CD4-positive, alpha-beta T cell treated with Interleukin-4 for 4 hours (primary cell): ENCODE measurements at regions not wholly inside any gene's neighbourhood (a gene's known extent, or its start where the extent isn't known, plus 50 kb on each side); places are given as distances from the start of the nearest gene placed in this dataset.
"Not testable (repeated sequence)": the region's sequence is repeated elsewhere in the genome, so short reads cannot be mapped to it uniquely, and the experiment has no call there.

Source experiments
- DNase-seq: peaks from one replicate; pipeline ENCODE4 v3.0.0-alpha.2; 2020

- DNase-seq, result no peak
These were observed 459.6 kb downstream of the PCNX1 start for GRCh38 chr14:71366861-71367260.

- DNase-seq, result peak; percentile 30
These were observed 464.6 kb downstream of the PCNX1 start for GRCh38 chr14:71371711-71372396.

GRCh38 chr14:71372411-71372838 lies 465.2 kb downstream of the PCNX1 start:
- no peak for DNase-seq

GRCh38 chr14:71373773-71374172 lies 466.5 kb downstream of the PCNX1 start:
- DNase-seq, result no peak

- DNase-seq, result no peak
These were observed 467.7 kb downstream of the PCNX1 start for GRCh38 chr14:71374989-71375388.

- DNase-seq, result no peak
These were observed 469.8 kb downstream of the PCNX1 start for GRCh38 chr14:71377099-71377498.

GRCh38 chr14:71380271-71380670 lies 473.0 kb downstream of the PCNX1 start:
- DNase-seq, result no peak

- no peak for DNase-seq
These were observed 474.6 kb downstream of the PCNX1 start for GRCh38 chr14:71381814-71382213.

- DNase-seq, result no peak
These were observed 475.1 kb downstream of the PCNX1 start for GRCh38 chr14:71382315-71382714.

- no peak for DNase-seq
These were observed 476.3 kb downstream of the PCNX1 start for GRCh38 chr14:71383510-71383909.

- no peak for DNase-seq
These were observed 477.0 kb downstream of the PCNX1 start for GRCh38 chr14:71384007-71384845.

- no peak for DNase-seq
These were observed 480.5 kb downstream of the PCNX1 start for GRCh38 chr14:71387753-71388152.

- no peak for DNase-seq
These were observed 481.1 kb downstream of the PCNX1 start for GRCh38 chr14:71388336-71388735.

GRCh38 chr14:71388862-71389261 lies 481.6 kb downstream of the PCNX1 start:
- DNase-seq, result no peak

- no peak for DNase-seq
These were observed 487.1 kb downstream of the PCNX1 start for GRCh38 chr14:71394386-71394785.

- peak; percentile 21 for DNase-seq
These were observed 487.9 kb downstream of the PCNX1 start for GRCh38 chr14:71395151-71395604.

GRCh38 chr14:71395636-71396035 lies 488.4 kb downstream of the PCNX1 start:
- DNase-seq, result no peak

GRCh38 chr14:71396050-71396677 lies 488.9 kb downstream of the PCNX1 start:
- no peak for DNase-seq

GRCh38 chr14:71397371-71397770 lies 490.1 kb downstream of the PCNX1 start:
- no peak for DNase-seq

GRCh38 chr14:71398450-71398849 lies 491.2 kb downstream of the PCNX1 start:
- DNase-seq, result no peak

- DNase-seq, result peak; percentile 50
These were observed 491.8 kb downstream of the PCNX1 start for GRCh38 chr14:71399057-71399487.

- peak; percentile 10 for DNase-seq
These were observed 493.6 kb downstream of the PCNX1 start for GRCh38 chr14:71400871-71401321.

GRCh38 chr14:71402415-71402814 lies 495.2 kb downstream of the PCNX1 start:
- not testable (repeated sequence) for DNase-seq

- DNase-seq, result peak; percentile 27
These were observed 496.4 kb downstream of the PCNX1 start for GRCh38 chr14:71403656-71404055.
